OCI-LY7 (cell line): ENCODE measurements at regions not wholly inside any gene's neighbourhood (a gene's known extent, or its start where the extent isn't known, plus 50 kb on each side); places are given as distances from the start of the nearest gene placed in this dataset.

Source experiments
- CTCF ChIP-seq: fragments of 200-600 bp; sonication (generic); conservative IDR thresholded peaks from 2 replicates; pipeline ENCODE4 v1.5.1; 2014; ENCODE audit warnings: mild to moderate bottlenecking, antibody characterized with exemption, low read length, moderate library complexity, mixed read lengths
- EZH2phosphoT487 ChIP-seq: fragments of 200-600 bp; sonication (generic); IDR thresholded peaks from 2 replicates; pipeline ENCODE4 v1.6.1; 2018; ENCODE audit warnings: low read depth, borderline replicate concordance, mild to moderate bottlenecking, mixed run types, antibody characterized with exemption, low read length, moderate library complexity, mixed read lengths

GRCh38 chr14:42335918-42336317, 729.2 kb downstream of the LRFN5 start:
- TF ChIP-seq CTCF (no peak), EZH2phosphoT487 (no peak)
